PC-3 (cell line): ENCODE measurements at regions not wholly inside any gene's neighbourhood (a gene's known extent, or its start where the extent isn't known, plus 50 kb on each side); places are given as distances from the start of the nearest gene placed in this dataset.
A peak's percentile ranks its signal among the peaks of the same experiment; 100 is the strongest.

Experiments
- ATAC-seq: fragments of 200-7000 bp; cut with Tn5 transposase; 2 replicates; pipeline ENCODE4 v1.9.1; 2020; ENCODE audit warnings: mild to moderate bottlenecking, moderate library complexity
- BruUV-seq: library from RNA; stranded (reverse); fragments of 400-500 nt; replicated peaks from 2 replicates; lab custom pipeline; 2021; lab: Mats Ljungman, UMichigan
- CTCF ChIA-PET: fragments of 300-600 bp; sonication (Branson Sonifier 250); formaldehyde crosslinking; loops from one replicate; lab custom pipeline; 2022; ENCODE audit warnings: antibody characterized with exemption; lab: Charles Lee
- POLR2A ChIA-PET: fragments of 300-600 bp; sonication (Branson Sonifier 250); formaldehyde crosslinking; loops from one replicate; lab custom pipeline; 2022; ENCODE audit warnings: antibody characterized with exemption; ENCODE audit not compliant: unreplicated experiment; lab: Charles Lee
- DNase-seq: peaks from one replicate; pipeline ENCODE4 v3.0.0-alpha.2; 2015
- H2AFZ ChIP-seq: fragments of 300-600 bp; sonication (generic); 2 replicates; pipeline ENCODE4 v1.6.0; 2016; ENCODE audit warnings: antibody characterized with exemption, low read length
- H3F3A ChIP-seq: fragments of 300-600 bp; sonication (generic); one replicate; pipeline ENCODE4 v1.6.0; 2017; ENCODE audit warnings: antibody characterized with exemption, low read length, control low read depth, mild to moderate bottlenecking; ENCODE audit not compliant: unreplicated experiment
- H3K27ac ChIP-seq: fragments of 300-600 bp; sonication (generic); 2 replicates; pipeline ENCODE4 v1.5.1; 2016; ENCODE audit warnings: mild to moderate bottlenecking, low read length
- H3K27me3 ChIP-seq: fragments of 300-600 bp; sonication (generic); 2 replicates; pipeline ENCODE4 v1.6.1; 2016; ENCODE audit warnings: low read length, mixed read lengths
- H3K36me3 ChIP-seq: fragments of 300-600 bp; sonication (generic); 2 replicates; pipeline ENCODE4 v1.6.1; 2016; ENCODE audit warnings: low read depth, mixed run types, low read length, mixed read lengths
- H3K4me1 ChIP-seq: fragments of 300-600 bp; sonication (generic); 2 replicates; pipeline ENCODE4 v1.5.1; 2016; ENCODE audit warnings: low read length; ENCODE audit not compliant: insufficient read depth
- H3K4me2 ChIP-seq: fragments of 300-600 bp; sonication (generic); 2 replicates; pipeline ENCODE4 v1.6.0; 2016; ENCODE audit warnings: low read length
- H3K4me3 ChIP-seq: fragments of 300-600 bp; sonication (generic); 2 replicates; pipeline ENCODE4 v1.5.1; 2016; ENCODE audit warnings: mild to moderate bottlenecking, low read length, mixed read lengths
- H3K79me2 ChIP-seq: fragments of 300-600 bp; sonication (generic); 2 replicates; pipeline ENCODE4 v1.6.1; 2017; ENCODE audit warnings: low read length, mixed read lengths
- H3K9ac ChIP-seq: fragments of 300-600 bp; sonication (generic); 2 replicates; pipeline ENCODE4 v1.6.0; 2016; ENCODE audit warnings: mild to moderate bottlenecking, low read length
- H3K9me2 ChIP-seq: fragments of 300-600 bp; sonication (generic); replicated peaks from 2 replicates; pipeline ENCODE4 v1.6.1; 2016; ENCODE audit warnings: mixed run types, low read length, mixed read lengths
- H3K9me3 ChIP-seq: fragments of 300-600 bp; sonication (generic); 2 replicates; pipeline ENCODE4 v1.6.1; 2016; ENCODE audit warnings: low read length, mixed read lengths
- H4K20me1 ChIP-seq: fragments of 300-600 bp; sonication (generic); 2 replicates; pipeline ENCODE4 v1.6.1; 2016; ENCODE audit warnings: low read length, mixed read lengths
- EZH2 ChIP-seq: fragments of 300-600 bp; sonication (generic); IDR thresholded peaks from one replicate; pipeline ENCODE4 v1.6.1; 2017; ENCODE audit warnings: antibody characterized with exemption, mild to moderate bottlenecking, low read length; ENCODE audit not compliant: unreplicated experiment
- EZH2phosphoT487 ChIP-seq: fragments of 300-600 bp; sonication (generic); IDR thresholded peaks from 2 replicates; pipeline ENCODE4 v1.6.1; 2018; ENCODE audit warnings: mild to moderate bottlenecking, antibody characterized with exemption, low read length, borderline replicate concordance
- intact Hi-C: fragments of 100-400 bp; cut with micrococcal nuclease; formaldehyde crosslinking; loops from 2 replicates; pipeline ENCODE4 v1.9.0; 2023
- TF ChIP-seq, protein P1 (sequence below): fragments of 300-600 bp; sonication (generic); conservative IDR thresholded peaks from 2 replicates; pipeline ENCODE4 v1.5.1; 2017; ENCODE audit warnings: antibody characterized with exemption, low read depth, mild to moderate bottlenecking, low read length

DNA sequence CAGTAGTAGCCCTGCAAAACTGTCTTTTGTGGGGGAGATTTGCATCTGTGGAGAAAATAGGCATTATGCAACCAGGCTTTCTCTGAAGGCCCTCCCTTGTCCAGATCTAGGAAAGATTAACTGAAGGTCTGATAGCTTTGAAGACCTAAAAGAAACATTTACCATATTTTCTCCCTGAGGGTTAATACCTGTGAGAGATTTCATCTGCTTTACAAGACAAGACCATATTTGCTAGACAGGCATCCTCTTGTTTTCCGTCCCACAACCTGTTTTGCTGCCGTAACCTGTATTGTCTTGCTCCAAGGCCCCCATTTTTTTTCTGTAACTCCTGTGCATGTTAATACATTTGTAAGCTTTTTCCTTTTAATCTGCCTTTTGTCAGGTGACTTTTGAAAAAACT lies 1985.2 kb upstream of the CDH9 start:
- POLR2A ChIA-PET = no interaction called here
- H3K4me2 ChIP-seq = no peak overlapping the region
- H2AFZ ChIP-seq = no peak overlapping the region
- no peak overlapping the region for H3K4me3 ChIP-seq
- H3K27me3 ChIP-seq = no peaks in the 10 kb centered on the region
- no peaks in the 10 kb centered on the region for H3K4me1 ChIP-seq
- ATAC-seq (no peak), DNase-seq (no peak)
- BruUV-seq = no TSS peak
- no peaks in the 10 kb centered on the region for H3K9me2 ChIP-seq
- no peak for TF ChIP-seq EZH2phosphoT487
- TF ChIP-seq, protein P1, sequence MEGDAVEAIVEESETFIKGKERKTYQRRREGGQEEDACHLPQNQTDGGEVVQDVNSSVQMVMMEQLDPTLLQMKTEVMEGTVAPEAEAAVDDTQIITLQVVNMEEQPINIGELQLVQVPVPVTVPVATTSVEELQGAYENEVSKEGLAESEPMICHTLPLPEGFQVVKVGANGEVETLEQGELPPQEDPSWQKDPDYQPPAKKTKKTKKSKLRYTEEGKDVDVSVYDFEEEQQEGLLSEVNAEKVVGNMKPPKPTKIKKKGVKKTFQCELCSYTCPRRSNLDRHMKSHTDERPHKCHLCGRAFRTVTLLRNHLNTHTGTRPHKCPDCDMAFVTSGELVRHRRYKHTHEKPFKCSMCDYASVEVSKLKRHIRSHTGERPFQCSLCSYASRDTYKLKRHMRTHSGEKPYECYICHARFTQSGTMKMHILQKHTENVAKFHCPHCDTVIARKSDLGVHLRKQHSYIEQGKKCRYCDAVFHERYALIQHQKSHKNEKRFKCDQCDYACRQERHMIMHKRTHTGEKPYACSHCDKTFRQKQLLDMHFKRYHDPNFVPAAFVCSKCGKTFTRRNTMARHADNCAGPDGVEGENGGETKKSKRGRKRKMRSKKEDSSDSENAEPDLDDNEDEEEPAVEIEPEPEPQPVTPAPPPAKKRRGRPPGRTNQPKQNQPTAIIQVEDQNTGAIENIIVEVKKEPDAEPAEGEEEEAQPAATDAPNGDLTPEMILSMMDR = no peak
- TF ChIP-seq EZH2 = no peak
- H4K20me1 ChIP-seq = no peaks in the 10 kb centered on the region
- no peaks in the 10 kb centered on the region for H3K36me3 ChIP-seq
- H3K27ac ChIP-seq = no peak overlapping the region
- H3F3A ChIP-seq = no peaks in the 10 kb centered on the region
- H3K9me3 ChIP-seq = no peaks in the 10 kb centered on the region
- intact Hi-C loops = no loop called here
- CTCF ChIA-PET = no interaction called here
- no peaks in the 10 kb centered on the region for H3K79me2 ChIP-seq
- no peak overlapping the region for H3K9ac ChIP-seq

GRCh38 chr5:29017501-29017900 lies 1979.1 kb upstream of the CDH9 start:
- Histone ChIP-seq H3K4me3 (no peak overlapping the region), H3K9ac (no peak overlapping the region), H3K9me2 (no peaks in the 10 kb centered on the region), H3K36me3 (no peaks in the 10 kb centered on the region), H3K27me3 (no peaks in the 10 kb centered on the region), H3K4me2 (no peak overlapping the region), H4K20me1 (no peaks in the 10 kb centered on the region), H3K4me1 (no peaks in the 10 kb centered on the region), H3K9me3 (no peaks in the 10 kb centered on the region), H2AFZ (peak overlapping the region; percentile 28; the same call in 1 of the 2 replicates), H3F3A (no peaks in the 10 kb centered on the region), H3K27ac (no peak overlapping the region), H3K79me2 (no peaks in the 10 kb centered on the region)
- ChIA-PET POLR2A (no interaction called here), CTCF (no interaction called here)
- DNase-seq = no peak
- BruUV-seq = no TSS peak
- no peak for TF ChIP-seq EZH2phosphoT487
- no peak for TF ChIP-seq EZH2
- TF ChIP-seq, protein P1 = no peak
- intact Hi-C loops = loop anchor here (10.0 kb wide), 1 partner anchor 797 kb away; no protein-coding TSS in a partner anchor
- no peak for ATAC-seq

GRCh38 chr5:29016067-29016466 lies 1977.7 kb upstream of the CDH9 start:
- BruUV-seq = no TSS peak
- Histone ChIP-seq H3K9ac (no peak overlapping the region), H3K9me3 (no peaks in the 10 kb centered on the region), H3K4me1 (no peaks in the 10 kb centered on the region), H3K36me3 (no peaks in the 10 kb centered on the region), H2AFZ (peak overlapping the region; percentile 55), H4K20me1 (no peaks in the 10 kb centered on the region), H3K4me2 (no peak overlapping the region), H3K9me2 (no peaks in the 10 kb centered on the region), H3K27me3 (no peaks in the 10 kb centered on the region), H3K79me2 (no peaks in the 10 kb centered on the region), H3K27ac (no peak overlapping the region), H3K4me3 (no peak overlapping the region), H3F3A (no peaks in the 10 kb centered on the region)
- CTCF ChIA-PET = interaction anchor here (0.7 kb wide), 1 partner anchor 97 kb away, joined by 4 read pairs; no protein-coding TSS in a partner anchor
- DNase-seq (peak; percentile 7), ATAC-seq (peak; percentile 40; the same call in 1 of the 2 replicates)
- TF ChIP-seq EZH2phosphoT487 = no peak
- TF ChIP-seq, protein P1 = 0 out of 2 replicates have a peak, but pooled peaks have one; percentile 14
- no peak for TF ChIP-seq EZH2
- intact Hi-C loops = loop anchor here (10.0 kb wide), 1 partner anchor 799 kb away; no protein-coding TSS in a partner anchor
- POLR2A ChIA-PET = no interaction called here
